ENCODE measurements at regions not wholly inside any gene's neighbourhood (a gene's known extent, or its start where the extent isn't known, plus 50 kb on each side); places are given as distances from the start of the nearest gene placed in this dataset.

- intact Hi-C loops (cut with micrococcal nuclease): no loop called here
- TF ChIP-seq, protein P1, sequence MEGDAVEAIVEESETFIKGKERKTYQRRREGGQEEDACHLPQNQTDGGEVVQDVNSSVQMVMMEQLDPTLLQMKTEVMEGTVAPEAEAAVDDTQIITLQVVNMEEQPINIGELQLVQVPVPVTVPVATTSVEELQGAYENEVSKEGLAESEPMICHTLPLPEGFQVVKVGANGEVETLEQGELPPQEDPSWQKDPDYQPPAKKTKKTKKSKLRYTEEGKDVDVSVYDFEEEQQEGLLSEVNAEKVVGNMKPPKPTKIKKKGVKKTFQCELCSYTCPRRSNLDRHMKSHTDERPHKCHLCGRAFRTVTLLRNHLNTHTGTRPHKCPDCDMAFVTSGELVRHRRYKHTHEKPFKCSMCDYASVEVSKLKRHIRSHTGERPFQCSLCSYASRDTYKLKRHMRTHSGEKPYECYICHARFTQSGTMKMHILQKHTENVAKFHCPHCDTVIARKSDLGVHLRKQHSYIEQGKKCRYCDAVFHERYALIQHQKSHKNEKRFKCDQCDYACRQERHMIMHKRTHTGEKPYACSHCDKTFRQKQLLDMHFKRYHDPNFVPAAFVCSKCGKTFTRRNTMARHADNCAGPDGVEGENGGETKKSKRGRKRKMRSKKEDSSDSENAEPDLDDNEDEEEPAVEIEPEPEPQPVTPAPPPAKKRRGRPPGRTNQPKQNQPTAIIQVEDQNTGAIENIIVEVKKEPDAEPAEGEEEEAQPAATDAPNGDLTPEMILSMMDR (IDR thresholded peaks at IDR 0.05): no peak
- Mint-ChIP-seq H3K4me1 (no peaks in the 10 kb centered on the region), H3K4me3 (no peak overlapping the region), H3K9me3 (peaks cover 2 to 8% (median 6%) of the 10 kb centered on the region in 7 donors), H3K36me3 (no peaks in the 10 kb centered on the region), H3K27me3 (ENCODE audit: low read depth in 3 of 3) (no peaks in the 10 kb centered on the region), H3K27ac (no peak overlapping the region)
- Histone ChIP-seq H3K9me3 (replicated peaks in 1 of 2; ENCODE audit: control insufficient read depth in 1 of 2, insufficient read depth in 1 of 2, low read length in 2 of 2) (peaks cover 0 to 4% of the 10 kb centered on the region in 2 donors), H3K4me2 (replicated peaks; ENCODE audit: extremely low read depth, low read length, poor library complexity, severe bottlenecking) (no peak overlapping the region), H3K27me3 (ENCODE audit: control insufficient read depth in 2 of 2, insufficient read depth in 2 of 2, low read length in 2 of 2) (no peaks in the 10 kb centered on the region), H3K4me1 (ENCODE audit: control insufficient read depth in 1 of 2, insufficient read depth in 2 of 2, low read length in 2 of 2) (no peaks in the 10 kb centered on the region), H3K4me3 (replicated peaks in 1 of 3; ENCODE audit: low read depth in 2 of 3, low read length in 3 of 3) (no peak overlapping the region), H3K79me2 (ENCODE audit: insufficient read depth, low read length) (no peaks in the 10 kb centered on the region), H3K27ac (ENCODE audit: low read depth in 1 of 2, low read length in 2 of 2) (no peak overlapping the region), H4K20me1 (ENCODE audit: insufficient read depth, low read length) (no peaks in the 10 kb centered on the region), H3K36me3 (replicated peaks in 1 of 2; ENCODE audit: control insufficient read depth in 1 of 2, insufficient read depth in 2 of 2, low read length in 2 of 2) (no peaks in the 10 kb centered on the region), H2AFZ (ENCODE audit: insufficient read depth, low read depth, low read length, poor library complexity, severe bottlenecking) (no peak overlapping the region), H3K9ac (ENCODE audit: insufficient read depth, low read length, poor library complexity, severe bottlenecking) (no peak overlapping the region)
- DNase-seq: no peak
Measured at GRCh38 chr10:36574207-36574606, 551.2 kb upstream of the ANKRD30A start.

- Mint-ChIP-seq H3K27ac (no peak overlapping the region), H3K4me1 (no peaks in the 10 kb centered on the region), H3K4me3 (no peak overlapping the region), H3K27me3 (ENCODE audit: low read depth in 3 of 3) (no peaks in the 10 kb centered on the region), H3K9me3 (peaks cover 0 to 8% (median 4%) of the 10 kb centered on the region in 7 donors), H3K36me3 (no peaks in the 10 kb centered on the region)
- WGBS (ENCODE audit: insufficient coverage): no CpG with 5 or more reads among the region's 2 CpGs
- Histone ChIP-seq H3K9ac (ENCODE audit: insufficient read depth, low read length, poor library complexity, severe bottlenecking) (no peak overlapping the region), H3K4me3 (replicated peaks in 1 of 3; ENCODE audit: low read depth in 2 of 3, low read length in 3 of 3) (no peak overlapping the region), H3K9me3 (replicated peaks in 1 of 2; ENCODE audit: control insufficient read depth in 1 of 2, insufficient read depth in 1 of 2, low read length in 2 of 2) (peaks cover 0 to 6% of the 10 kb centered on the region in 2 donors), H3K36me3 (replicated peaks in 1 of 2; ENCODE audit: control insufficient read depth in 1 of 2, insufficient read depth in 2 of 2, low read length in 2 of 2) (no peaks in the 10 kb centered on the region), H3K4me1 (ENCODE audit: control insufficient read depth in 1 of 2, insufficient read depth in 2 of 2, low read length in 2 of 2) (no peaks in the 10 kb centered on the region), H3K4me2 (replicated peaks; ENCODE audit: extremely low read depth, low read length, poor library complexity, severe bottlenecking) (no peak overlapping the region), H3K27ac (ENCODE audit: low read depth in 1 of 2, low read length in 2 of 2) (no peak overlapping the region), H3K27me3 (ENCODE audit: control insufficient read depth in 2 of 2, insufficient read depth in 2 of 2, low read length in 2 of 2) (no peaks in the 10 kb centered on the region), H2AFZ (ENCODE audit: insufficient read depth, low read depth, low read length, poor library complexity, severe bottlenecking) (no peak overlapping the region), H4K20me1 (ENCODE audit: insufficient read depth, low read length) (no peaks in the 10 kb centered on the region), H3K79me2 (ENCODE audit: insufficient read depth, low read length) (no peaks in the 10 kb centered on the region)
- intact Hi-C loops (cut with micrococcal nuclease): no loop called here
- no peak for DNase-seq
- TF ChIP-seq, protein P1 (IDR thresholded peaks at IDR 0.05): no peak
Measured at GRCh38 chr10:36573246-36573645, 552.2 kb upstream of the ANKRD30A start.
